ENCODE measurements at regions not wholly inside any gene's neighbourhood (a gene's known extent, or its start where the extent isn't known, plus 50 kb on each side); places are given as distances from the start of the nearest gene placed in this dataset.

DNA sequence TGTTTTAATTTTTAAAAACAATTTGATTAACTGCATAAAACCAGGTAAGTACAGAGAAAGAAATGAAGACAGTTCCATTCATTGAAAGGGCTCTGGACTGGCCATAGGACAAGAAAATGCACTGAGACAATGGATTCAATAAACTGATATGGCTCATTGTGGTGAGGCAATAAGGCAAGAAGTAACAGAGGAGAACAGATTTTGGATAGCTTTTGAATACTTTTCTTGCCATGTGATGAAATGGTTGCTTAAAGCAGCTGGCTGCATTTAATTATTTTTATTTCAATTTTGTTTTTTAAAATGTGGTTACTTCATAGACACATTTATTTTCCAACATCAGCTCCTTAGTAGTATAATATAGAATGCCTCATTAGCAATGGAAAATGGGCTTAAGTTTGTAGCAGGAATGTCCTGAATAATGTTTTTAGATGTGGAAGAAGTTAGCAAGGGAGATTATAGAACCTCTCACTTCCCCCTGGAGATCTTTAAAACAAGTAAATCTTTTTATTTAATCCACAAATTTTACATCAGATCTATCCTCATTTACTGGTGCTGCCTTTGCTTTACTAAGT, 646.9 kb upstream of the ZEB2 start:
- Mint-ChIP-seq H3K27me3 (ENCODE audit: low read depth, unreplicated experiment) (no peaks in the 10 kb centered on the region), H3K36me3 (ENCODE audit: low read depth, unreplicated experiment) (no peaks in the 10 kb centered on the region), H3K27ac (ENCODE audit: unreplicated experiment) (no peak overlapping the region), H3K9me3 (ENCODE audit: unreplicated experiment) (no peaks in the 10 kb centered on the region), H3K4me1 (ENCODE audit: low read depth, unreplicated experiment) (peaks cover 2% of the 10 kb centered on the region), H3K4me3 (ENCODE audit: unreplicated experiment) (no peak overlapping the region)
- Histone ChIP-seq H3K9ac (ENCODE audit: low read length) (no peak overlapping the region), H4K20me1 (ENCODE audit: insufficient read depth, low read length) (no peaks in the 10 kb centered on the region), H2AFZ (ENCODE audit: low read depth, low read length) (no peak overlapping the region), H3K4me1 (ENCODE audit: insufficient read depth, low read length) (no peaks in the 10 kb centered on the region), H3K27me3 (ENCODE audit: insufficient read depth, low read length) (no peaks in the 10 kb centered on the region), H3K9me3 (ENCODE audit: insufficient read depth, low read depth, low read length) (no peaks in the 10 kb centered on the region), H3K79me2 (ENCODE audit: insufficient read depth, low read length) (no peaks in the 10 kb centered on the region), H3K27ac (ENCODE audit: low read depth, low read length) (no peak overlapping the region), H3K4me2 (ENCODE audit: low read length) (no peak overlapping the region), H3K4me3 (ENCODE audit: insufficient read depth, low read depth, low read length) (no peak overlapping the region), H3K36me3 (ENCODE audit: insufficient read depth, low read length) (no peaks in the 10 kb centered on the region)
- FAIRE-seq = no peak
- DNase-seq (ENCODE audit: low read depth) = no peak
- TF ChIP-seq, protein P1, sequence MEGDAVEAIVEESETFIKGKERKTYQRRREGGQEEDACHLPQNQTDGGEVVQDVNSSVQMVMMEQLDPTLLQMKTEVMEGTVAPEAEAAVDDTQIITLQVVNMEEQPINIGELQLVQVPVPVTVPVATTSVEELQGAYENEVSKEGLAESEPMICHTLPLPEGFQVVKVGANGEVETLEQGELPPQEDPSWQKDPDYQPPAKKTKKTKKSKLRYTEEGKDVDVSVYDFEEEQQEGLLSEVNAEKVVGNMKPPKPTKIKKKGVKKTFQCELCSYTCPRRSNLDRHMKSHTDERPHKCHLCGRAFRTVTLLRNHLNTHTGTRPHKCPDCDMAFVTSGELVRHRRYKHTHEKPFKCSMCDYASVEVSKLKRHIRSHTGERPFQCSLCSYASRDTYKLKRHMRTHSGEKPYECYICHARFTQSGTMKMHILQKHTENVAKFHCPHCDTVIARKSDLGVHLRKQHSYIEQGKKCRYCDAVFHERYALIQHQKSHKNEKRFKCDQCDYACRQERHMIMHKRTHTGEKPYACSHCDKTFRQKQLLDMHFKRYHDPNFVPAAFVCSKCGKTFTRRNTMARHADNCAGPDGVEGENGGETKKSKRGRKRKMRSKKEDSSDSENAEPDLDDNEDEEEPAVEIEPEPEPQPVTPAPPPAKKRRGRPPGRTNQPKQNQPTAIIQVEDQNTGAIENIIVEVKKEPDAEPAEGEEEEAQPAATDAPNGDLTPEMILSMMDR (IDR thresholded peaks at IDR 0.05; ENCODE audit: insufficient read depth, low read depth, low read length) = no peak
- TF ChIP-seq EZH2 (IDR thresholded peaks at IDR 0.05; ENCODE audit: insufficient read depth, low read length) = no peak

DNA sequence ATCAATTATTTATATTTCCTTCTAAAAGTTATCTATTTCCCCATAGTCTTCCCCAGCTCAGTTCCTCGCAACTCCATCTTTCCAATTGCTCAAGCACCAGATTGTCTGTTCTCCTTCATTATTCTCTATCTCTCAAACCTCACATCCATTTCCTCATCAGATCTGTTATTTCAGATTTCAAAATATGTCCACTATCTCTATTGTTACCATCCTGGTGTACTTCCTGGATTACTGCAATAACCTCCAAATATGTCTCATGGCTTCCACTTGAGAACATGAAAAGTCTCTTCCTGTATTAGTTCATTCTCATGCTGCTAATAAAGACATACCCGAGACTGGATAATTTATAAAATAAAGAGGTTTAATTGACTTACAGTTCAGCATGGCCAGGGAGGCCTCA, 641.7 kb upstream of the ZEB2 start:
- Mint-ChIP-seq H3K4me1 (ENCODE audit: low read depth, unreplicated experiment) (no peaks in the 10 kb centered on the region), H3K36me3 (ENCODE audit: low read depth, unreplicated experiment) (no peaks in the 10 kb centered on the region), H3K4me3 (ENCODE audit: unreplicated experiment) (no peak overlapping the region), H3K27ac (ENCODE audit: unreplicated experiment) (no peak overlapping the region), H3K9me3 (ENCODE audit: unreplicated experiment) (no peaks in the 10 kb centered on the region), H3K27me3 (ENCODE audit: low read depth, unreplicated experiment) (no peaks in the 10 kb centered on the region)
- H2AFZ ChIP-seq (ENCODE audit: low read depth, low read length) = no peak overlapping the region
- H3K27ac ChIP-seq (ENCODE audit: low read depth, low read length) = no peak overlapping the region
- no peak overlapping the region for H3K9ac ChIP-seq (ENCODE audit: low read length)
- DNase-seq (ENCODE audit: low read depth) = no peak
- FAIRE-seq = no peak
- no peaks in the 10 kb centered on the region for H4K20me1 ChIP-seq (ENCODE audit: insufficient read depth, low read length)
- H3K4me2 ChIP-seq (ENCODE audit: low read length) = no peak overlapping the region
- no peaks in the 10 kb centered on the region for H3K79me2 ChIP-seq (ENCODE audit: insufficient read depth, low read length)
- H3K4me3 ChIP-seq (ENCODE audit: insufficient read depth, low read depth, low read length) = no peak overlapping the region
- no peaks in the 10 kb centered on the region for H3K9me3 ChIP-seq (ENCODE audit: insufficient read depth, low read depth, low read length)
- H3K27me3 ChIP-seq (ENCODE audit: insufficient read depth, low read length) = no peaks in the 10 kb centered on the region
- no peaks in the 10 kb centered on the region for H3K4me1 ChIP-seq (ENCODE audit: insufficient read depth, low read length)
- no peaks in the 10 kb centered on the region for H3K36me3 ChIP-seq (ENCODE audit: insufficient read depth, low read length)
- TF ChIP-seq, protein P1 (IDR thresholded peaks at IDR 0.05; ENCODE audit: insufficient read depth, low read depth, low read length) = no peak
- TF ChIP-seq EZH2 (IDR thresholded peaks at IDR 0.05; ENCODE audit: insufficient read depth, low read length) = no peak

DNA sequence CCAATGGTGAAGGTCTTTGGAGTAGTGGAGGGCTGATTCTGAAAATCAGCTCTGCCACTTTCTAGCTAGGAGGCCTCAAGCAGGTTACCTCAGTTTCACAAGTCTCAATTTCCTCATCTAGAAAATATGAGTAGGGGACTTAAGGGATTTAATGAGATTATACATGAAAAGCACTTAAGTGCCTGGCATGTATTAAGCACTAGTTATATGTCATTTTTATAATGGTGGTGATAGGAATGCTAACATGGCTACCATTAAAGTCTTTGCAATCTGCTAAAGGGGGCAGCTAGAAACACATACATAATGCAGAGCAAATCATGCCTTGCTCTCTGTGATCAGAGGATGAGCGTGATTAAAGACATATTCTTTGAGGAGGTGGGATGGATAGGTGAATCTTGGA, 640.9 kb upstream of the ZEB2 start:
- H3K27ac Mint-ChIP-seq (ENCODE audit: unreplicated experiment) = no peak overlapping the region
- no peaks in the 10 kb centered on the region for H3K27me3 ChIP-seq (ENCODE audit: insufficient read depth, low read length)
- H3K4me3 Mint-ChIP-seq (ENCODE audit: unreplicated experiment) = no peak overlapping the region
- H3K4me1 ChIP-seq (ENCODE audit: insufficient read depth, low read length) = no peaks in the 10 kb centered on the region
- no peak for FAIRE-seq
- H3K27me3 Mint-ChIP-seq (ENCODE audit: low read depth, unreplicated experiment) = no peaks in the 10 kb centered on the region
- H4K20me1 ChIP-seq (ENCODE audit: insufficient read depth, low read length) = no peaks in the 10 kb centered on the region
- H3K4me2 ChIP-seq (ENCODE audit: low read length) = no peak overlapping the region
- no peaks in the 10 kb centered on the region for H3K79me2 ChIP-seq (ENCODE audit: insufficient read depth, low read length)
- no peaks in the 10 kb centered on the region for H3K9me3 ChIP-seq (ENCODE audit: insufficient read depth, low read depth, low read length)
- H3K36me3 ChIP-seq (ENCODE audit: insufficient read depth, low read length) = no peaks in the 10 kb centered on the region
- no peak overlapping the region for H3K27ac ChIP-seq (ENCODE audit: low read depth, low read length)
- no peaks in the 10 kb centered on the region for H3K36me3 Mint-ChIP-seq (ENCODE audit: low read depth, unreplicated experiment)
- H3K4me3 ChIP-seq (ENCODE audit: insufficient read depth, low read depth, low read length) = no peak overlapping the region
- no peaks in the 10 kb centered on the region for H3K9me3 Mint-ChIP-seq (ENCODE audit: unreplicated experiment)
- no peak for DNase-seq (ENCODE audit: low read depth)
- TF ChIP-seq, protein P1 (IDR thresholded peaks at IDR 0.05; ENCODE audit: insufficient read depth, low read depth, low read length) = no peak
- no peak for TF ChIP-seq EZH2 (IDR thresholded peaks at IDR 0.05; ENCODE audit: insufficient read depth, low read length)
- H3K9ac ChIP-seq (ENCODE audit: low read length) = no peak overlapping the region
- H3K4me1 Mint-ChIP-seq (ENCODE audit: low read depth, unreplicated experiment) = no peaks in the 10 kb centered on the region
- H2AFZ ChIP-seq (ENCODE audit: low read depth, low read length) = no peak overlapping the region

Data from astrocyte (in vitro differentiated cells and primary cell).